ENCODE measurements at regions not wholly inside any gene's neighbourhood (a gene's known extent, or its start where the extent isn't known, plus 50 kb on each side); places are given as distances from the start of the nearest gene placed in this dataset.

DNA sequence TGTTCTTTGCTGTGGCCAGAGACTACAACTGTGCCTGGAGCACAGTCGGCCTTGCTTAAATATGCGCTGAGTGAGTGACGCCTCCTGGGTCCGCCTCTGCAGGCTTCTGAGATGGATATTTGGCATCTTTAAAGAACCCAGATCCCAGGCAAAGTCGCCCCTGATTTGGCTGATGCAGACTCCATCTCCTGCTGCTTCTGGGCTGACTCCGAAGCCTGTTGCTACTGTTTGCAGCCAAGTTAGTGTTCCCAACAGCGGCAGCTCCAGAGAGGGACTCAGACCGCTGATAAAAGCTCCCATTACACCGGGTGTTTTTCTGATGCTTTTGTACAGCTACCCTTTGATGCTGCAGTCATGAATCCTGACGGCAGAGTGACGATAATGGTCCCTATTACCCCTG, 83.0 kb upstream of the SULF2 start:
- no peak for TF ChIP-seq EZH2phosphoT487 (IDR thresholded peaks at IDR 0.05; ENCODE audit: low read depth)
- TF ChIP-seq, protein P1, sequence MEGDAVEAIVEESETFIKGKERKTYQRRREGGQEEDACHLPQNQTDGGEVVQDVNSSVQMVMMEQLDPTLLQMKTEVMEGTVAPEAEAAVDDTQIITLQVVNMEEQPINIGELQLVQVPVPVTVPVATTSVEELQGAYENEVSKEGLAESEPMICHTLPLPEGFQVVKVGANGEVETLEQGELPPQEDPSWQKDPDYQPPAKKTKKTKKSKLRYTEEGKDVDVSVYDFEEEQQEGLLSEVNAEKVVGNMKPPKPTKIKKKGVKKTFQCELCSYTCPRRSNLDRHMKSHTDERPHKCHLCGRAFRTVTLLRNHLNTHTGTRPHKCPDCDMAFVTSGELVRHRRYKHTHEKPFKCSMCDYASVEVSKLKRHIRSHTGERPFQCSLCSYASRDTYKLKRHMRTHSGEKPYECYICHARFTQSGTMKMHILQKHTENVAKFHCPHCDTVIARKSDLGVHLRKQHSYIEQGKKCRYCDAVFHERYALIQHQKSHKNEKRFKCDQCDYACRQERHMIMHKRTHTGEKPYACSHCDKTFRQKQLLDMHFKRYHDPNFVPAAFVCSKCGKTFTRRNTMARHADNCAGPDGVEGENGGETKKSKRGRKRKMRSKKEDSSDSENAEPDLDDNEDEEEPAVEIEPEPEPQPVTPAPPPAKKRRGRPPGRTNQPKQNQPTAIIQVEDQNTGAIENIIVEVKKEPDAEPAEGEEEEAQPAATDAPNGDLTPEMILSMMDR (IDR thresholded peaks at IDR 0.05; ENCODE audit: low read depth, low read length) = no peak
